GM12878 (cell line): ENCODE measurements at regions not wholly inside any gene's neighbourhood (a gene's known extent, or its start where the extent isn't known, plus 50 kb on each side); places are given as distances from the start of the nearest gene placed in this dataset.

Source experiments
- ATAC-seq: fragments of 200-7000 bp; cut with Tn5 transposase; 3 replicates; pipeline ENCODE4 v1.9.1; 2020; ENCODE audit warnings: mild to moderate bottlenecking, moderate library complexity
- BruUV-seq: library from RNA; stranded (reverse); fragments of 400-500 nt; replicated peaks from 2 replicates; lab custom pipeline; 2021; lab: Mats Ljungman, UMichigan
- CTCF ChIA-PET: fragments of 300-600 bp; sonication (Branson Sonifier 250); formaldehyde crosslinking; extraction: SDS; loops from one replicate; lab custom pipeline; 2021; ENCODE audit warnings: inconsistent platforms; lab: Yijun Ruan, JAX
- POLR2A ChIA-PET: fragments of 350-600 bp; formaldehyde crosslinking; extraction: SDS; loops from one replicate; lab custom pipeline; 2021; ENCODE audit warnings: inconsistent platforms; lab: Charles Lee
- RAD21 ChIA-PET: fragments of 300-600 bp; sonication (Branson Sonifier 250); formaldehyde crosslinking; loops from one replicate; lab custom pipeline; 2023; ENCODE audit warnings: antibody characterized with exemption; ENCODE audit not compliant: unreplicated experiment; lab: Charles Lee
- SMC1A ChIA-PET: fragments of 300-600 bp; sonication (Branson Sonifier 250); formaldehyde crosslinking; loops from one replicate; lab custom pipeline; 2023; ENCODE audit not compliant: unreplicated experiment, uncharacterized antibody; lab: Charles Lee
- DNase-seq: peaks from one replicate; pipeline ENCODE4 v3.0.0-alpha.2; 2011; ENCODE audit warnings: low read depth, low spot score
- FAIRE-seq: peaks from 3 replicates; lab custom pipeline; 2011; peaks lifted over from hg19 to GRCh38; lab: Jason Lieb, UNC
- H2AFZ ChIP-seq: 2 replicates; pipeline ENCODE4 v1.6.0; 2011; ENCODE audit warnings: low read depth, low read length, control low read depth; ENCODE audit not compliant: control insufficient read depth
- H3K27ac ChIP-seq: 2 replicates; pipeline ENCODE4 v1.5.1; 2011; ENCODE audit warnings: control low read depth; ENCODE audit not compliant: control insufficient read depth, insufficient read depth
- H3K27me3 ChIP-seq, 2 experiments: replicated peaks in 1 of 2; 2 replicates each; pipeline versions ENCODE4 v1.6.0 to v1.6.1; 2011; ENCODE audit warnings: low read length in 1 of 2; ENCODE audit not compliant: control insufficient read depth in 2 of 2, insufficient read depth in 2 of 2
- H3K36me3 ChIP-seq, 2 experiments: 2 replicates each; pipeline ENCODE4 v1.5.1; 2011; ENCODE audit warnings: low read length in 1 of 2; ENCODE audit not compliant: control insufficient read depth in 2 of 2, insufficient read depth in 2 of 2
- H3K4me1 ChIP-seq: 2 replicates; pipeline ENCODE4 v1.6.1; 2011; ENCODE audit warnings: mild to moderate bottlenecking, low read length, moderate library complexity, mixed read lengths; ENCODE audit not compliant: control insufficient read depth, insufficient read depth
- H3K4me2 ChIP-seq: 2 replicates; pipeline ENCODE4 v1.6.0; 2011; ENCODE audit warnings: control low read depth; ENCODE audit not compliant: control insufficient read depth, insufficient read depth
- H3K4me3 ChIP-seq: fragments of 200-600 bp; sonication (generic); 2 replicates; pipeline ENCODE4 v1.5.1; 2016
- H3K79me2 ChIP-seq: 2 replicates; pipeline ENCODE4 v1.6.0; 2011; ENCODE audit warnings: low read length; ENCODE audit not compliant: control insufficient read depth, insufficient read depth
- H3K9ac ChIP-seq: 2 replicates; pipeline ENCODE4 v1.8.0; 2011; ENCODE audit warnings: low read length, control low read depth, mixed read lengths; ENCODE audit not compliant: control insufficient read depth, insufficient read depth
- H3K9me3 ChIP-seq: replicated peaks from 3 replicates; pipeline ENCODE4 v1.5.1; 2011; ENCODE audit warnings: mild to moderate bottlenecking, low read length; ENCODE audit not compliant: control insufficient read depth, insufficient read depth
- H4K20me1 ChIP-seq: 2 replicates; pipeline ENCODE4 v1.6.0; 2011; ENCODE audit not compliant: control insufficient read depth, insufficient read depth
- BCL11A ChIP-seq: IDR thresholded peaks from 2 replicates; pipeline ENCODE4 v1.6.1; 2011; ENCODE audit warnings: low read depth, low read length
- BMI1 ChIP-seq: fragments of 450-650 bp; IDR thresholded peaks from 2 replicates; pipeline ENCODE4 v1.6.1; 2016; ENCODE audit warnings: mild to moderate bottlenecking, moderate library complexity, borderline replicate concordance
- CEBPZ ChIP-seq: fragments of 150-350 bp; IDR thresholded peaks from 2 replicates; pipeline ENCODE4 v1.6.1; 2016; ENCODE audit warnings: low read depth, low read length
- EED ChIP-seq: sonication (generic); IDR thresholded peaks from 2 replicates; pipeline ENCODE4 v1.6.1; 2016; ENCODE audit warnings: antibody characterized with exemption, low read depth
- GABPA ChIP-seq: IDR thresholded peaks from 2 replicates; pipeline ENCODE4 v1.6.1; 2014; ENCODE audit warnings: antibody characterized with exemption, low read depth, mild to moderate bottlenecking, inconsistent platforms
- HCFC1 ChIP-seq: fragments of 150-350 bp; IDR thresholded peaks from 2 replicates; pipeline ENCODE4 v1.6.1; 2014; ENCODE audit warnings: low read length
- IRF4 ChIP-seq: IDR thresholded peaks from 2 replicates; pipeline ENCODE4 v1.6.1; 2011; ENCODE audit warnings: low read depth, low read length
- JUND ChIP-seq: IDR thresholded peaks from 2 replicates; pipeline ENCODE4 v1.6.1; 2012; ENCODE audit warnings: low read depth, mild to moderate bottlenecking, low read length, improper control_type of control experiment, moderate library complexity
- MEF2B ChIP-seq: fragments of 450-650 bp; IDR thresholded peaks from 2 replicates; pipeline ENCODE4 v1.6.1; 2018; ENCODE audit warnings: mild to moderate bottlenecking, moderate library complexity; ENCODE audit not compliant: partially characterized antibody, poor library complexity, severe bottlenecking
- NFIC ChIP-seq: IDR thresholded peaks from 2 replicates; pipeline ENCODE4 v1.6.1; 2012; ENCODE audit warnings: low read depth, mild to moderate bottlenecking, inconsistent platforms, low read length, moderate library complexity
- NRF1 ChIP-seq: conservative IDR thresholded peaks from 2 replicates; pipeline ENCODE4 v1.6.1; 2011; ENCODE audit warnings: mild to moderate bottlenecking, low read depth, low read length, improper control_type of control experiment
- RB1 ChIP-seq: fragments of 450-650 bp; formaldehyde crosslinking; IDR thresholded peaks from 2 replicates; pipeline ENCODE4 v1.6.1; 2017; ENCODE audit warnings: mild to moderate bottlenecking, borderline replicate concordance
- TBL1XR1 ChIP-seq: IDR thresholded peaks from 2 replicates; pipeline ENCODE4 v1.6.1; 2012; ENCODE audit warnings: low read depth, low read length, improper control_type of control experiment
- ZBTB11 ChIP-seq: fragments of 450-650 bp; formaldehyde crosslinking; IDR thresholded peaks from 2 replicates; pipeline ENCODE4 v1.5.0; 2022; ENCODE audit warnings: mild to moderate bottlenecking, missing genetic modification characterization
- ZZZ3 ChIP-seq: IDR thresholded peaks from 2 replicates; pipeline ENCODE4 v1.6.1; 2011; ENCODE audit warnings: low read depth; ENCODE audit not compliant: control insufficient read depth, insufficient read length
- in situ Hi-C: fragments of 300-500 bp; cut with MboI; formaldehyde crosslinking; loops from 9 replicates; pipeline ENCODE4 v1.14.3; 2018; ENCODE audit warnings: mixed read lengths
- intact Hi-C: fragments of 100-400 bp; cut with micrococcal nuclease; formaldehyde crosslinking; loops from one replicate; pipeline ENCODE4 v1.14.2; 2022; ENCODE audit not compliant: unreplicated experiment

GRCh38 chr7:42448901-42449300 lies 211.9 kb upstream of the GLI3 start (continued):
- TF ChIP-seq MEF2B, result no peak
- TF ChIP-seq ZZZ3, result no peak
- no peak for TF ChIP-seq HCFC1
- TF ChIP-seq EED, result no peak
- TF ChIP-seq IRF4, result no peak
- TF ChIP-seq ZBTB11 (CRISPR knock-in tag), result no peak
- no peak for TF ChIP-seq TBL1XR1
- TF ChIP-seq GABPA, result no peak
- TF ChIP-seq RB1, result no peak
- no peak for TF ChIP-seq BCL11A
- TF ChIP-seq, all 136 proteins: peak for 0

- intact Hi-C loops (no loop called here), in situ Hi-C loops (no loop called here)
- Histone ChIP-seq H4K20me1 (no peaks in the 10 kb centered on the region), H3K79me2 (no peaks in the 10 kb centered on the region), H3K4me2 (no peak overlapping the region), H2AFZ (no peak overlapping the region), H3K36me3 (no peaks in the 10 kb centered on the region), H3K4me3 (no peak overlapping the region), H3K4me1 (no peaks in the 10 kb centered on the region), H3K9me3 (no peaks in the 10 kb centered on the region), H3K27me3 (no peaks in the 10 kb centered on the region), H3K9ac (no peak overlapping the region), H3K27ac (no peak overlapping the region)
- ChIA-PET POLR2A (no interaction called here), CTCF (no interaction called here), SMC1A (no interaction called here), RAD21 (no interaction called here)
- no peak for FAIRE-seq
- no peak for ATAC-seq
- BruUV-seq, result no TSS peak
- no peak for DNase-seq
- TF ChIP-seq CEBPZ (no peak), NRF1 (no peak), JUND (no peak), NFIC (no peak), BMI1 (no peak)
Observed at GRCh38 chr7:42445691-42446090, 208.7 kb upstream of the GLI3 start.
